Non-pigmented ciliary epithelial cell (primary cell): ENCODE measurements at regions not wholly inside any gene's neighbourhood (a gene's known extent, or its start where the extent isn't known, plus 50 kb on each side); places are given as distances from the start of the nearest gene placed in this dataset.

ENCODE experiments used
- DNase-seq: peaks from one replicate; pipeline ENCODE4 v3.0.0-alpha.2; 2010; ENCODE audit warnings: low read depth

DNA sequence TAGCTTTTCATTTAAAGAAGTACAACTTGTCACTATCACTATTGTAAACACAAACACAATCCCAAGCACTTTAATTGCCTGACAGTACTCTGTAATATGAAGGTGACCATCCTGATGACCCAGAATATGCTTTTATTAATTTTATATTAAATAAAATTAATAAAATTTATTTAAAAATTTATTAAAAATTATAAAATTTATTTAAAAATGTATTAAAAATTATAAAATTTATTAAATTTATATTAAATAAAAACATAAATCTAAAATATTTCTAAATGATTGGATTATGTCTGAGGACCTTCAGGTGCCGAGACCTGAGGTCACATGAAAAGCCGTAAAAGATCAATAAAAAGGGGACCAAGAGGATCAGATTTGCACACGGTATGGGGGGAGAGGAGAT lies 229.8 kb upstream of the KIRREL3 start:
- DNase-seq: no peak

DNA sequence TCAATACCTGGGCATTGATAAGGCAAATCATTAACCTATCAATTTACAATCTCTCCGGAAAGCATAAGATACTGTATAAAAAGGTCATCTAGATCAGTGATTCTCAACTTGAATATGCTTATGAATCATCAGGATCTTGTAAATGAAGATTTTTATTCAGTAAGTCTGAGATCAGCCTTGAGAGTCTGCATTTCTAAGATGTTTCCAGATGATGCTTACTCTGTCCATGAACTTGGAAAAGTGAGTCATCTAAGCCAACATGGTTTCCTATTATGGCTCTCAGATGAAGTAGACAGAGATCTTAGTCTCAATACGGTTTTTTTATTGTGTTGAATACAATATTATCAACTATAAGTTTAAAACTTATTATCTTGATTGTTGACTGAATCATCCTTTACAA lies 226.4 kb upstream of the KIRREL3 start:
- DNase-seq: no peak

DNA sequence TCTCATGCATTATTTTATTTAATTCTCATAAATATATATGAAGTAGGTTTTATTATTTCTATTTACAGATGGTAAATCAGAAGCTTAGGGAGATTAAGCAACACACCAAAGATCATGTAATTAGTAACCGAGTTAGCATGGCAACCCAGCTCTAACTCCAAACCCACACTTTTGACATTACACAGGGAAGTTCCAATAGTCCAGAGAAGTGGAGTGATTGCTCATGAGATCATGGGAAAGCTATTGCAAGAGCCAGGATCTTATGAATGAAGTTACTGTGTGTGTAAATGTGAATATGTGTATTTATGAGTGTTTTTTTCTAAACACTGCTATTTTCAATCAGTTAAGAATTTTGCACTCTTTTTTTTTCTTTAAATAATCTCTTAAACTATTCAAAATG lies 225.8 kb upstream of the KIRREL3 start:
- DNase-seq: no peak

DNA sequence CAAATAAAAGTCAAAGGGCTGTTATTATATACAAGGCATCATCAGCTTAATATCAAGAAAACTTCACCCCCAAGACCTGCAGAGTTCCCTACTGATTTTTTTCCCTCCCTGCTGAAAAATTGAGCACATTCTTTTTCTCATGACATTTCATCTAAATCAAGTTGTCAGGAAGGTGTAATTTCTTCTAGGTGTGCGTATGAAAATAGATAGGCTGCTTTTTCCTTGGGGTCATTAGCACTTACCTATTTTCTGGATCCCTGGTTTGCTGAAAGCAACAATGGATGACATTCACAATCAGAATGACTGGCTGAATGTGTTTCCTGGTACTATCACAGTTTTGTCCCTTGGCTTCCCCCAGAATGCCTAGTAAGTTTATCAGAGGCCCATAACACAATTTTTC lies 225.0 kb upstream of the KIRREL3 start:
- no peak for DNase-seq

DNA sequence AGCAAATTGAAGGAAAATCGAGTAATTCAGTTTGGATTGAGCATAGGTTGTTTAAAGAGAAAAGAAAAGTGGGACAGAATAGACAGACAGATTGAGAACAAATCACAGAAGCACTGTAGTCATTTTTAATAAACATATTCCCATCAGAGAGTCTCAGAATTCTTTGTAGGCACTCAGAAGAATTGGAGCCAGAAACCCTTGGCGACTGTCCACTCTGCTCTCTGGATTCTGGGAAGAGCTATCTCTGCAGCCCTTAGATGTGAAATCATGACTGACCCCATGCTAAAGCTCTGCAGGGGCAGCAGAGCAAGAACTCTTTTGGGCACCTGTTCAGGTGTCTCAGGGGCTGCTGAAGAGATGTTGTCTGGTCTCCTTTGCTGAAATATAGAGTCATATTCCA lies 223.7 kb upstream of the KIRREL3 start:
- DNase-seq: no peak

DNA sequence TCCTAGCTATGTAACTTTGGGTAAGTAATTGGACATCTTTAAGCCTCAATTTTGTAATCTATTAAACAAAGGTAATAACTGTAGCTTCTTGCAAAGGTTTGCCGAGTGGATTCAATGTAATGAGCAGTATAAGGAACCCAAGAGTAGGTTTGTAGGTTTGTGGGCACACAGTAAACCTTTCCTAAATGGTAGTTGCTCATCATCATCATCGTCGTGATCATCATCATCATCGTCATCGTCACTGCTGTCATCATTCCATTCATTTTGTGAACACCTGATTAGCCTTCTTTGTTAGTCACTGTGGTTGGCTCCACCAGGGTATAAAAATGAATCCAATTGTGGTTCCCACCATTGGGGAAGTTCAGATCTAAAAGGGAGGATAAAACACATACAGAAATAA lies 223.1 kb upstream of the KIRREL3 start:
- no peak for DNase-seq

DNA sequence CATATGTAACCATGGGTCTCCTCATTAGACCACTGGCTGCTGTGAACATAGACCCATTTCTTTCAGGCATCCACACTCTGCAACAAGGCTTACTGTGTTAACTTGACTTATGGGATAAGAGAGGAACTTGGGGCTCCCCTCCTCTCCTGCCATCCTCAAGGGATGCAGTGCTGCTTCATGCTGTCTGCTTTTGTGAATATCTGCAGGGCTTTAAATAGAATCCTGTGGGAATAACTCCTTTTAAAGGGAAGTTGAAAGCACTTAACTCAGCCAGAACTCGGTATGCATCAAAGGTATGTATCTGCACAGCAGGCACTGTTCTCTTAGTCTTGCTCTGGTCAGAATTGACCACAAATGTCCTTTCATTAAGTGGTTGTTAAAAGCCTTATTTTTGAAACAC lies 222.5 kb upstream of the KIRREL3 start:
- DNase-seq: no peak

DNA sequence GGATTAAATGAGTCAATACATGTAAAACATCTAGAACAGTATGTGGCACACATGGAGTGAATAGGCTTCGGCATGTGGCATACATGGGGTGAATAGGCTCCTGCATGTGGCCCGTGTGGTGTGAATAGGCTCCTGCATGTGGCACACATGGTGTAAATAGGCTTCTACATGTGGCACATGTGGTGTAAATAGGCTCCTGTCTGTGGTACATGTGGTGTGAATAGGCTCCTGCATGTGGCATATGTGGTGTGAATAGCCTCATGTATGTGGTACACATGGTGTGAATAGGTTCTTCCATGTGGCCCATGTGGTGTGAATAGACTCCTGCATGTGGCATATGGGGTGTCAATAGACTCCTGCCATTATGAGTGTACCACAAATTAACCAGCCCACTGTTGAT lies 219.1 kb upstream of the KIRREL3 start:
- no peak for DNase-seq

DNA sequence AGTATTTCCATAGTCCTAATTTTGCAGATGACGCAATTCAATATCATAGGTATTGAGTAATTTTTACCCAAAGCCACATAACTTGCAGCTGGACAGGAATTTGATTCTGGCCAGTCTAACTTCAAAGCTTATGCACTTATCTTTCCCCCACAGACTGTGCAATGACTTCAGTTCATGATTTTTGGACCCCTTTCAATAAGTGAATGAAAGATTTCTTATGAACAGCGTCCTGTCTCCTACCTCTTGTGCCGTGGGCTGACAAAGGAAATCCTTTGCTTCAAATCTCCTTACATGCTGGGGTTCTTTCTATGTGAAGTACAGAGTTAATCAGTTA lies 217.7 kb upstream of the KIRREL3 start:
- DNase-seq: no peak

DNA sequence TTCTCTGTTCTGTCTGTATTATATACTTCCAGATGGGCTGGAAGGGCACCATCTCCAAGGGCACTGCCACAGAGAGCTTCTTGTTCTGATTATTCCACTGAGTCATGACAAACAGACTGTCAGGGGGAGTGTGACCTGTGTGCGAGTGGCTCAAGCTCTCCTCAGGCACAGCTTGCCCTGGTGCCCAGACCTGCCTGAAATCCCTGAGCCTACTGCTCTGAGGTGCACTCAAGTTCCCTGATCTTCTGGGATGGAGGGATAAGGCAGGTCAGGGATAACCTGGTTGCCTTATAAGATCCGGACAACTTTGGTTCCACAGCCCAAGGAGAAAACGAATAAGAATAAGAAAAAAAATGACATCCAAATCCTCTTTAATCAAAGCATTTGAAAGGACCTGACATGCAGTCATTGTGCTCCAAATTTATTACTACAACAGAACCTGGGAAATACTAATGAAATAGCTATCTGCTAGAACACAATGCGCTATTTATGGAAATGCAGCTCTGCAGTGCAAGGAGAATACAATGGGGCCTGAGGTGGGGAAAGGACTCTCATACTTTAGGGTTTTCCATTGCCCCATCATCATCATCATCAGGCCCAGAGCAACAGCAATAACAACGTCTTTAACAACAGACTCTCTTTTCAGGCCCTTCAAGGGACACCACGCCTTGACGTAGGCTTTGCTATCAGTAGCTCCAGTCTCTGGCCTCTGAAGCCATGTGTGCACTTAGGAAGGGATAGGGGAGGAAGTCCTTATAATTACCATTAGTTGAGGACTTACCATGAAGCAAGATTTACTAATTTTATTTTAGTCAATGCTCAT lies 217.1 kb upstream of the KIRREL3 start:
- no peak for DNase-seq

DNA sequence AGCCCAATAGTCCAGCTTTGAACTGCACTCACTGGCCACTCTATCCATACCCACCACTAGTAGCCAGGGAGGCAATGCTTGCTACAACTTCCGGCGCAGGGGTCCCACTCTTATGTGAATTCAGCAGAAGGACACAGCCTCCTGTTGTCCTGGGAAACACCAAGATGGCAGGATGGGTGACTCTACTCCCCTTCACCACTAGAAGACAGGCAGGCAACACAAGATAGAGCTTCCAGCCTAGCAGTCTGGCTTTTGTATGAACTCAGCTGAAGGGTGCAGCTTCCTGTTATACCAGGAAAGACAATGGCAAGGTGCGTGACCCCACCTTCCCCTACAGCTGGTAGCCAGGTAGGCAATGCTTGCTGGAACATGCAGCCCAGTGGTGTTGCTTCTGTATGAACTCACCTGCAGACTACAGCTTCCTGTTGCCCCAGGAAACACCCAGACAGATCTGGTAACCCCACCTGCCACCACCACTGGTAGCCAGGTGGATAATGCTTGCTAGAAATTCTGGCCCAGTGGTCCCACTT lies 205.2 kb upstream of the KIRREL3 start:
- DNase-seq: no peak

DNA sequence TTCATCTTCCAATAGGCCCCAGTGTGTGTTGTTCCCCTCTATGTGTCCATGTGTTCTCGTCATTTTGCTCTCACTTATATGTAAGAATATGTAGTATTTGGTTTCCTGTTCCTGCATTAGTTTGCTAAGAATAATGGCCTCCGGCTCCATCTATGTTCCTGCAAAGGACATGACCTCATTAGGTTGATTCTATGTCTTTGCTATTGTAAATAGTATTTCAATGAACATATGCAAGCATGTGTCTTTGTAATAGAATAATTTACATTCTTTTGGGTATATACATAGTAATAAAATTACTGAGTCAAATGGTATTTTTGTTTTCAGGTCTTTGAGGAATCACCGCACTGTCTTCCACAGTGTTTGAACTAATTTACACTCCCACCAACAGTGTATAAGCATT lies 202.9 kb upstream of the KIRREL3 start:
- no peak for DNase-seq

DNA sequence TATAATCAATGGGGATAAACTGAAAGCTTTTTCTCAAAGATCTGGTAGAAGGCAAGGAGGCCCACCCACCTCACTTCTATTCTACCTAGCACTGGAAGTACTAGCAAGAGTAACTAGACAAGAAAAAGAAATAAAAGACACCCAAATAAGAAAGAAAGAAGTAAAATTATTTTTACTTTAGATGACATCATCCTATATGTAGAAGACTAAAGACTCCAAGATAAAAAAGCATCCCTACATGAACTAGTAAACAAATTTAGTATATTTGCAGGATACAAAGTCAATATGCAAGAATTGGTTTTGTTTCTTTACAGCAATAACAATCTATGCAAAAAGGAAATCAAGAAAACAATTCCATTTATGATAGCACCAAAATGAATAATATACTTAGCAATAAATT lies 201.5 kb upstream of the KIRREL3 start:
- no peak for DNase-seq

DNA sequence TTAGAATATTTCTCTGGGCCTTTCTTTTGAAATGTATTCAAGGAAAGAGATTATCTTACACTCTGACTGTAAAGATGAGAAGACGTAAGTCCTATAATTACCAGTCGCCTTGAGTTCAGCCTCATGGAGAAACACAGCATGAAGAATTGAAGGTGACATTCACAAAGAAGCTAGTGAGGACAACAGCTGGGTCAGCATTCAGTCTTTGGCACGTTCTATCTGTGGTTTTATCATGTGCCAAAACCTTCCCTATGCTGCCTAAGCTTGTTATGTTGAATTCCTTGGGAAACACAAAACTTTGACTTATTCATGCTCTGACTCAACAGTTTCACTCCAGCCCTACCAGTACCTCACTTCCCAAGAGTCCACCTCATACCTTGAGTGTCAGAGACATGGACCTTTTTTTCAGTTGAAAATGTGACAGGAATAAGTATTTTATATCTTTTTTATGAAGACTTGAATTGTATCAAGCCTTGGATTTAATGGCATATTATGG lies 198.8 kb upstream of the KIRREL3 start:
- no peak for DNase-seq

DNA sequence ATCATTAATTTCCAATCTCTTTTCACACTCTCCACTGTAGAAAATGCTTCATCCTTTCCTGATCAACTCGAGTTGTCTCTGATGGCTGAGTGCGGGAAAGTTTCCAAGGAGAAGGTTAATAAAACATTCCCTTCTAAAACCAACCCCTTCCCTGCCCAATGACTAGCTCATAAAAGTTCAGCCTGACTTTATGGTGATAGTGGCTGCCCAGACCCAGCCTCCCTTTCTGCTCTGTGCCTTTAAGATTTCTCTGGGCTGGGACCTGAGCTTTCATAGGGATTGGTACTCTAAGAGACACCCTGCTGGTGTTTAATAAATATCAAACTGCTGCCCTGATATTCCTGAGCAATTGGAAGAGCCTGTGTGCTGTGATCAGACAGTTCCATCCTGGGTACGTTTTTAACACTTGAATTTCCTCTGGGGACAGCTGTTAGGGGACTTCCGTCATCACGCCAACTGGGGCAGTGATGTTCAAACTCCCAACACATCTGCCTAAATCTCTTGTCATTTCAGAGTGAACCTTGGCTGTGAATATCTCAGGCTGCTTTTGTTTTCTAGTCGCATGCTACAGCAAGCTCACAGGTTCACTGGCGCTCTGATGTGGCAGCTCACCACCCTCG lies 195.0 kb upstream of the KIRREL3 start:
- no peak for DNase-seq

DNA sequence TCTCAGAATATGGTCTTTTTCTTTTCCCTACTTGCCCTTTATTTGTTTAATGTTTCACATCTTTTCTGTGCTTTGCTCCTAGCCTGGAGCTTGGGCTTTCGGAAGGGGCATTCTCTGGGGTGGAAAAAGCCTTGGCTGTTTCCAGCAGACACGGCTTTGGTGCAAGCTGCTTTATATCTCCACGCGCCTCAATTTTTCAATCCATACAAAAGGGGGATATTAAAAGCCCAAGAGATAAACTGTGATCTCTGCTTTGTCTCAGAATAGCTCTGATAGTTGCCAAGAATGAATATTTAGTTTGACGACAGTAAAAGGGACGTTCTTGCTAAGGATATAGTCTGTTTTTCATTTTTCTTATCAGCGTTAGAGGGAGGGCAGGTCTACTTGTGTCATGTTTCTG lies 194.0 kb upstream of the KIRREL3 start:
- no peak for DNase-seq

DNA sequence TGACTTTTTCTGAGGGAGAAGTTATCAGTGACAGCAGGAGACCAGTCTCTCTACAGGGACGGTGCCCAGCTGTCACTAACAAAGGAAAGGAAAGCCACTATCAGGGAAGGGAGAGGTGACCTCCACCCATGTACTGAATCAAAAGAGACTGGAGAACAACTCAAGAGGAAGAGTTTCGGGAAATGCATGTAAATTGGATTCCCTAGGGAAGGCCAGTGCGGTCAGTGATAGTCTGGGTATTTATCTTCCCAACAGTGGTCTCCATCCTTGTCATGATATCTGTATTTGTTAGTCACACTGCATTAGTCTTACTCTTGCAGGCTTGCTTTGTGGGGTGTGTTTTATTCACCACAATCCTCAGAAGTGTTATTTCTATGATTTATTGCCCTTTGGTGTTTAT lies 193.4 kb upstream of the KIRREL3 start:
- no peak for DNase-seq

DNA sequence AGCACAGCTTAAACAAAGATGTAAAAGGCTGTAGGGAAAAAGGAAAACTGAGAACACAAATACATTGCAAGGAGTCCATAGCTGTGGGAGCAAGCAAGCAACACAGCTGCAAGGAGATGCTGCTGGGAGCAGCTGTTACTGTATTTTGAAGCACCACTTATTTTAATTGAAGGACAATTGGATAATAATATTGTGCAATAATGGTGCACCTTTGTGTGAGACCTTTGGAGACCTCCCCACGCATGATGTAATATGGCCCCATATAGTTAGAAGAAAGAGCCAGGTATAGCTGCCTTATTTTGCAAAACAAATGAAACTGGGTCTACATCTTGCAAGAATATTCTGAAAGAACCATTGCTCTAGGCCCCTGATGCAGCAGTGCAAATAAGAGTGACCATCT lies 191.1 kb upstream of the KIRREL3 start:
- no peak for DNase-seq

DNA sequence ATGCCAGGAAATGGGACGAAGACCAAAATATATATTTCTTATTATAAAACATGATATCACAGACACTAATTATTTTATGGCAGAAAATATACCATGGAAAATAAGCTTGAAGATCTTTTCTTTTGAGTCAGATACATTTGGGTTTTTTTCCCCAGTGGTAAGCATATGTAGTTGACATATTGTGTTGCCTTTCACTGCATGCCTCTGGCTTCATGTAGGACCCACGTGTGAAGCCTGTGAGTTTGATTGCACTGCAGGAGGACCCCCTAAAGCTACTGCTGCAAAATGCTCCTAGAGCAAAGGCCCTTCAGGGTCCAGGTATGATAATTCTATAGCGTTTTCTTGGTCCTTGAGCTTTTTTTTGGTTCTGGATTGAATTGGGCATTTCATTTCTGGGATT lies 190.7 kb upstream of the KIRREL3 start:
- no peak for DNase-seq

DNA sequence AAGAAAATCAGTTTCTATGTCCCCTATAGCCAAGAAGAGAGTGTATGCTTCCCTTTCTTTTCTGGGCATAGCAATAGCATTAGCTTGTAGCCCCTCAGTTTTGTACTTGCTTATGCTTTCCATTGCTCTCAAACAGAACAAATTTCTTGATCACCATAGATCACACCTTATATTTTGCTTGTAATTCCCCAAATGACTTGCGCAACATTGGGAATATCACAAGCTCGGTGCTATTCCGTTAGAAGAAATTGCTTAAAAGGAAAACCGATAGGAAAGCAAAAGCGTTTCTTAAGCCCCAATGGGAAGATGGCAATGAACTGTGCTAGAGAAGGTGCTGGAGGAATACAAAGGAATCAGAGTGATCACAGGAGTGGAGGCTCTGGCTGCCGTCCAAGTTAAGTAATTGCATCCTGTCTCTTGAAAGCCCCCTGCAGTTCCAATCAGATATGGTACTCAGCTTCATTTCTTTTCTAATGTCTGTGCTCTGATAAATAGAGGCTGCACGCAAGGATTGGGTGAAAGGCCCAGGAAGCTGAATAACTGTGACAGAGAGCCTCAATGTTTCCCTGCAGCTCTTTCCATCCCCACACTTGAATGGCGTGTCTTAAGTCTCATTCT lies 182.1 kb upstream of the KIRREL3 start:
- no peak for DNase-seq

DNA sequence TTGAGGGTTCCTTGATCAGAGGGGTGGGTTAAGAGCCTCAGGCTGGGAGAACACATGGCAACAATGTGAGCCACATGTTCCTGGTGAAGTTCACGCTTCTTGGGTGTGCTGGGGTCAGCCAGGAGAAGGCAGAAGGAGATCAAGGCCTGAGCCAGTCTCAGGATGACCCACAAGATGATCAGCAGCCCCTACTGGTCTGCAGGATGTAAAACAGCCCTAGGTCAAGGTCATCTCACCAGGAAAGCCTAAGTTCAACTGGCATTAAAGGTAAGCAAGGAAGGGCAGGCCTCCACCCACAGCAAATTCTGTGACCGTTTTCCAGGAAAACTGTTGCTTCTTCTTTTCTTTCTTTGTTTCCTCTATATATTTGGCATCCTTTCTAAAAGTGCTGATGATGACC lies 156.7 kb upstream of the KIRREL3 start:
- DNase-seq: no peak

DNA sequence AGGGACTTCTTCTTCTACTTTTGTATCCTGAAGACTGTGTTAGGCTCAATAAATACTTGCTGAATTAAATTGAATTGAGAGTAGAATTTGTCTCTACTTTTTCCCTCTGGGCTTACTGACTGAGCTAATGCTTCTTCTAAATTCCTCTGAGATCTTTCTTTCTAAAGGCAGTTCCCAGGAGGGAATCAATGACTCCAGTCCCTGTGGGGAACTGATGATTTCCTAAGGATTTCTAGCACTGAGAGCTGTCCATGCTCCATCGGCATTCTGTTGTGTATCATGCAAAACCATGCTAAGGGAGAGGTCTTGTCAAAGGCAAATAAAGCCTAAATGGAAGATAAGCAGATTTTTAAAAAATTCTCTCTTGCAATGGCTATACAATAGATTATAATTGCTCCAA lies 148.8 kb upstream of the KIRREL3 start:
- no peak for DNase-seq

DNA sequence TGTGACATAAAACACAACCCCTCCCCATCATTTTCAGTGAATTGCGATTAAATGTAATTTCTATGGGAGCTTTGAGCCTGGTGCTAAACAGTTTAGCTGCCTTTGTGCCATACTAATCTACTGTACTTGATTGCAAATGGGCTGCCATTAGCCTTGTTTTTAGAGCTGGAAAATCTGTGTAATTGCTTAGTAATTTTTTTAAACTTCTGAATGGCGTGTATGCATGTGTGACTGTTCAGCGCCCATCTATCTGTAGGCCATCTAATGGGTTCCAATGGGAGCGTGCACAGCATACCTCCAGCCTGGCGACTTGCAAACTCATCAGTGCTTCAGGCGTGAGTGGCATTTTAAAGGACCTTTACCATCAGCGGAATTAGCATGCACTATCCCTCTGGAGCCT lies 142.7 kb upstream of the KIRREL3 start:
- DNase-seq: no peak
